Mesothelial cell of epicardium (in vitro differentiated cells): ENCODE measurements at regions not wholly inside any gene's neighbourhood (a gene's known extent, or its start where the extent isn't known, plus 50 kb on each side); places are given as distances from the start of the nearest gene placed in this dataset.

Experiments used
- DNase-seq, 2 experiments: peaks; one replicate each; pipeline ENCODE4 v3.0.0; 2021; ENCODE audit warnings: low spot score in 2 of 2; ENCODE audit not compliant: unreplicated experiment in 2 of 2
- H3K27ac Mint-ChIP-seq: 2 replicates; pipeline ENCODE4 v1.8.0; 2021; ENCODE audit warnings: mixed read lengths
- H3K27me3 Mint-ChIP-seq: 2 replicates; pipeline ENCODE4 v1.8.0; 2021; ENCODE audit warnings: low read depth, mixed read lengths
- H3K36me3 Mint-ChIP-seq: 2 replicates; pipeline ENCODE4 v1.8.0; 2021; ENCODE audit warnings: mixed read lengths
- H3K4me1 Mint-ChIP-seq: 2 replicates; pipeline ENCODE4 v1.8.0; 2021; ENCODE audit warnings: mixed read lengths
- H3K4me3 Mint-ChIP-seq: 2 replicates; pipeline ENCODE4 v1.8.0; 2021; ENCODE audit warnings: mild to moderate bottlenecking, moderate library complexity, mixed read lengths
- H3K9me3 Mint-ChIP-seq: 2 replicates; pipeline ENCODE4 v1.8.0; 2021; ENCODE audit warnings: mixed read lengths
- TF ChIP-seq, protein P1 (sequence below): fragments of 200-600 bp; sonication (generic); IDR thresholded peaks from one replicate; pipeline ENCODE4 v1.5.0; 2021; ENCODE audit warnings: antibody characterized with exemption; ENCODE audit not compliant: unreplicated experiment

DNA sequence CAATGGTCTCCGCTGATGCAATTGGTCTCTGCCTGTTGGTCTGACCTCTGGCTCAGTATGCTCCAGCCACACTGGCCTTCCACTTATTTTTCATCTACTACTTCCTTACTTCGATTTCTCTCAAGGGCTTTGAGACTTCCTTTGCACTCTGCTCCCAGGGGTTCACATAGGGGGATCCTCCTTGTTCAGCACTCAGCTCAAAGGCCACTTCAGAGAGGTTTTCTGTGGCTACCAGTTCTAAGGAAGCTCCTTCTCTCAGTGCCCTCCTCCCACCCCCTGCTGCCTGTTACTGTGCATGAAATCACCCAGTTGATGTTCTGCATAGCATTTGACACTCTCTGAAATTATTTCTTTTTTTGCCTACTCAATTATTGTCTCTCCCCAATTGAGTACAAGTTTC, 476.4 kb downstream of the HS3ST3B1 start:
- TF ChIP-seq, protein P1, sequence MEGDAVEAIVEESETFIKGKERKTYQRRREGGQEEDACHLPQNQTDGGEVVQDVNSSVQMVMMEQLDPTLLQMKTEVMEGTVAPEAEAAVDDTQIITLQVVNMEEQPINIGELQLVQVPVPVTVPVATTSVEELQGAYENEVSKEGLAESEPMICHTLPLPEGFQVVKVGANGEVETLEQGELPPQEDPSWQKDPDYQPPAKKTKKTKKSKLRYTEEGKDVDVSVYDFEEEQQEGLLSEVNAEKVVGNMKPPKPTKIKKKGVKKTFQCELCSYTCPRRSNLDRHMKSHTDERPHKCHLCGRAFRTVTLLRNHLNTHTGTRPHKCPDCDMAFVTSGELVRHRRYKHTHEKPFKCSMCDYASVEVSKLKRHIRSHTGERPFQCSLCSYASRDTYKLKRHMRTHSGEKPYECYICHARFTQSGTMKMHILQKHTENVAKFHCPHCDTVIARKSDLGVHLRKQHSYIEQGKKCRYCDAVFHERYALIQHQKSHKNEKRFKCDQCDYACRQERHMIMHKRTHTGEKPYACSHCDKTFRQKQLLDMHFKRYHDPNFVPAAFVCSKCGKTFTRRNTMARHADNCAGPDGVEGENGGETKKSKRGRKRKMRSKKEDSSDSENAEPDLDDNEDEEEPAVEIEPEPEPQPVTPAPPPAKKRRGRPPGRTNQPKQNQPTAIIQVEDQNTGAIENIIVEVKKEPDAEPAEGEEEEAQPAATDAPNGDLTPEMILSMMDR: no peak
- H3K4me1 Mint-ChIP-seq: peaks cover 42% of the 10 kb centered on the region
- H3K4me3 Mint-ChIP-seq: no peak overlapping the region
- peak overlapping the region; percentile 22 for H3K27ac Mint-ChIP-seq
- H3K36me3 Mint-ChIP-seq: no peaks in the 10 kb centered on the region
- no peak for DNase-seq
- no peaks in the 10 kb centered on the region for H3K27me3 Mint-ChIP-seq
- peaks cover 5% of the 10 kb centered on the region for H3K9me3 Mint-ChIP-seq

DNA sequence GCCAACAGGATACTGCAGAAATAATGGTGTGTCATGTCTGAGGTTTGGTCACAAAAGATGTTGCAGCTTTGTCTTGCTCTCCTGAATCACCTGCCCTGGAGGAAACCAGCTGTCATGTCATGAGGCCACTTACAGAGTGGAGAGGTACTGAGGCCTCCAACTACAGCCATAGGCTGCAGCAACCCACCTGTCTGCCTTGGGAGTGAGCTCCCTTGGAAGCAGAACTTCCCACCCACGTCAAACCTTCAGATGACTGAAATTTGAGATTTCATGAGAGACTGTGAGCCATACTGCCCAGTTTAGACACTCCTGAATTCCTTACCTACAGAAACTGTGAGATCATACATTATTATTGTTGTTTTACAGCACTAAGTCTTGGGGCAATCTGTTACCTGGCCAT, 475.9 kb downstream of the HS3ST3B1 start:
- TF ChIP-seq, protein P1: no peak
- Mint-ChIP-seq H3K27me3 (no peaks in the 10 kb centered on the region), H3K27ac (peak overlapping the region; percentile 86), H3K4me3 (no peak overlapping the region), H3K4me1 (peaks cover 47% of the 10 kb centered on the region), H3K36me3 (no peaks in the 10 kb centered on the region), H3K9me3 (peaks cover 5% of the 10 kb centered on the region)
- DNase-seq: no peak

DNA sequence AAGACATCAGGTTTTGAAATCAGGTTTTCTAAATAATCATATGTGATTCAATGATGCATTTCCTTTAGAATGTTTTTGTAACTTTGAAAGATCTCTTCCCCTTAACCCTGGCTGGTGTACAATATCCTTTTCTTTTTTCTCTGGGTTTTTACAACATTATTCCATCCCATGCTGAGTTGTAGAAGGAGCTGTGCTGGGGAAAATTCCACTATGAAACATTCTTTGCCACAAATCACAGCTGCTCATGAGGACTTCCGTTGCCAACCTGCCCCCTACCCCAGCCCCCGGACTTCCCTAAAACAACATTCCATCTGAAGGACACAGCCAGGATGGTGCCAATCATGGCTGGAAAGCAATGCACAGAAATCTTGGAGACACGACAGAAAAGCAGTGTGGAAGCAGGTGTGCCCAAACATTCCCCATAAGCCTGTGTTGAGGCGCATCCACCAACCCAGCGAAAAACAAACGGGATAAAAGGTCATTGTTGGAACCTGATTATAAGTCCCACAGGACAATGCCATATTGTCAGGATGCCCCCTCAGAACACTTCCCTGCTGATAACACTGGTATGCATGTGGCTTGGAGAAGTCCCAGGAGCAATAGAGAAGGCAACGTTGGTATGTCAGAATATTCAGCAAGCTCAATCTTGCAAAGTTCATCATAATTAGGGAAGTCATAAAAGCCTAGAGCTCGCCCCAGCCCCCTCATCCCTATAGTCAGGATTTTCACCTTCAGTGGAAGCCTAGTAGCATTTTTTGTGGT, 475.0 kb downstream of the HS3ST3B1 start:
- peak overlapping the region; percentile 51 for H3K27ac Mint-ChIP-seq
- peak in 1 of 2 experiments; percentile 20 for DNase-seq
- TF ChIP-seq, protein P1: no peak
- peaks cover 5% of the 10 kb centered on the region for H3K9me3 Mint-ChIP-seq
- H3K4me3 Mint-ChIP-seq: no peak overlapping the region
- H3K27me3 Mint-ChIP-seq: no peaks in the 10 kb centered on the region
- H3K4me1 Mint-ChIP-seq: peaks cover 49% of the 10 kb centered on the region
- no peaks in the 10 kb centered on the region for H3K36me3 Mint-ChIP-seq

DNA sequence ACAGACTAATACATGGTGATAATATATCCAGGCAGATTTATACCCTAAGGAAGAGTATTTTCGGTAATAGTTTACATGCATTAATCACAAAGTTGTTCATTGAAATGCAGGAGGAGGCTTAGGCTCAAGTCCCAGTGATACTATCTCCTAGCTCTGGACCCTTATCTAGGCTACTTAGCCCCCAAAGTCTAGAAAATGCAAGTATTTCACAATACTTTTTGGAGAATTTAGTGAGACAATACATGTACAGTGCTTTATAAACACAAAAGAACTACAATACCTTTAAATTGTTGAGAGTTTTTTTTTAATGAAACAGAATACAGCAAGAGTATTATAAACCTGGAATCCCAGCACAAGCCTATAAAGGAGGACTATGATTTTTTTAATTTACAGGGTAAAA, 473.9 kb downstream of the HS3ST3B1 start:
- H3K4me1 Mint-ChIP-seq: peaks cover 48% of the 10 kb centered on the region
- H3K27ac Mint-ChIP-seq: no peak overlapping the region
- TF ChIP-seq, protein P1: no peak
- no peaks in the 10 kb centered on the region for H3K27me3 Mint-ChIP-seq
- no peak overlapping the region for H3K4me3 Mint-ChIP-seq
- DNase-seq: no peak
- no peaks in the 10 kb centered on the region for H3K36me3 Mint-ChIP-seq
- peaks cover 5% of the 10 kb centered on the region for H3K9me3 Mint-ChIP-seq

DNA sequence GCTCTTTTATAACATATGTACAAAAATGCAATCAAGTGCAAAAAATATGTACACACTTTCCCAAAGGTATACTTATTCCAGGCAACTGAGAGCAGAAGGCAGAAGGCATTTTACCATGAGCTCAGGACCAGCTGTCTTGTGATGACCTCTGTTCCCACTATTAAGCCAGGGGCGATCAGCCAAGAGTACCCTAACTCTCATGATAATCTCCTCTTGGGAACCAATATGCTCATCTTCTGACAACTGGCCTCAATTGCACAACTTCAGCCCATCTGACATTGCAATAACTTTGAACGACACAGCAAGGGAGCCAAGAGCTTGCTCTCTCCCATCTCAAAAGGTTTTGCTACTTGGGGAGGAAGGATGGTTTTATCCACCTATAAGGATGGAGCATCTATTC, 471.9 kb downstream of the HS3ST3B1 start:
- peak in 1 of 2 experiments; percentile 14 for DNase-seq
- Mint-ChIP-seq H3K9me3 (peaks cover 11% of the 10 kb centered on the region), H3K27ac (no peak overlapping the region), H3K36me3 (no peaks in the 10 kb centered on the region), H3K4me3 (no peak overlapping the region), H3K27me3 (no peaks in the 10 kb centered on the region), H3K4me1 (peaks cover 32% of the 10 kb centered on the region)
- TF ChIP-seq, protein P1: no peak

DNA sequence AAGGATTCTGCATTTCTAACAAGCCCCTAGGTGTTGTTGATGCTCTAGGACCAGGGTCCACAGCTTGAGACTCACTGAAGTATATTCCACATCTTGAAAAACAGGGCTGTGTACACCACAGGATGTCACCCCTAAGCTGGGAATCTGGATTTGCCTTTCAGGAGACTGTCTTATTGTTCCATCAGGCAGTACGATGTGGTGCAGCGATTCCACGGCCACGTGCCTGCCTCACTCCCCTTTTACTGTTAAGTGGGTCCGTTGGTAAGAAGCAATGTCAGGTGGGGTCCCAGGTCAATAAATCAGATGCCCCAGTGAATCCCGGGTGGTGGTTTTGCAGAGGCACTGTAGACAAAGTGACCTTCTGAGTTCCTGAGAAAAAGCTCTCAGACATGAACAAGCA, 470.7 kb downstream of the HS3ST3B1 start:
- no peak overlapping the region for H3K27ac Mint-ChIP-seq
- H3K4me3 Mint-ChIP-seq: no peak overlapping the region
- peak in 1 of 2 experiments; percentile 14 for DNase-seq
- peaks cover 21% of the 10 kb centered on the region for H3K4me1 Mint-ChIP-seq
- H3K27me3 Mint-ChIP-seq: no peaks in the 10 kb centered on the region
- TF ChIP-seq, protein P1: no peak
- H3K9me3 Mint-ChIP-seq: peaks cover 11% of the 10 kb centered on the region
- H3K36me3 Mint-ChIP-seq: no peaks in the 10 kb centered on the region
